Loucy (cell line): ENCODE measurements at regions not wholly inside any gene's neighbourhood (a gene's known extent, or its start where the extent isn't known, plus 50 kb on each side); places are given as distances from the start of the nearest gene placed in this dataset.

Experiments
- H2AFZ ChIP-seq: fragments of 200-600 bp; sonication (generic); 2 replicates; pipeline ENCODE4 v1.6.0; 2016; ENCODE audit warnings: antibody characterized with exemption, mild to moderate bottlenecking, low read length, moderate library complexity
- H3F3A ChIP-seq: fragments of 200-600 bp; 2 replicates; pipeline ENCODE4 v1.6.0; 2016; ENCODE audit warnings: antibody characterized with exemption, low read depth, mild to moderate bottlenecking
- H3K27me3 ChIP-seq: fragments of 200-600 bp; sonication (generic); 2 replicates; pipeline ENCODE4 v1.6.1; 2014; ENCODE audit warnings: low read length, mild to moderate bottlenecking; ENCODE audit not compliant: insufficient read depth, poor library complexity, severe bottlenecking
- H3K36me3 ChIP-seq: fragments of 200-600 bp; sonication (generic); 2 replicates; pipeline ENCODE4 v1.6.1; 2016; ENCODE audit warnings: low read length; ENCODE audit not compliant: insufficient read depth
- H3K4me1 ChIP-seq: fragments of 200-600 bp; sonication (generic); 2 replicates; pipeline ENCODE4 v1.5.1; 2014; ENCODE audit warnings: low read length, mild to moderate bottlenecking; ENCODE audit not compliant: insufficient read depth, poor library complexity, severe bottlenecking
- H3K4me2 ChIP-seq: fragments of 200-600 bp; sonication (generic); 2 replicates; pipeline ENCODE4 v1.6.0; 2014; ENCODE audit warnings: antibody characterized with exemption, low read length, low read depth, mild to moderate bottlenecking; ENCODE audit not compliant: poor library complexity, severe bottlenecking
- H3K4me3 ChIP-seq: fragments of 200-600 bp; sonication (generic); 2 replicates; pipeline ENCODE4 v1.5.1; 2014; ENCODE audit warnings: low read length, mild to moderate bottlenecking, mixed read lengths; ENCODE audit not compliant: poor library complexity, severe bottlenecking
- H3K79me2 ChIP-seq: fragments of 200-600 bp; sonication (generic); 2 replicates; pipeline ENCODE4 v1.6.1; 2014; ENCODE audit warnings: low read length; ENCODE audit not compliant: insufficient read depth
- H3K9ac ChIP-seq: fragments of 200-600 bp; sonication (generic); 2 replicates; pipeline ENCODE4 v1.6.0; 2014; ENCODE audit warnings: mild to moderate bottlenecking, low read depth, low read length, moderate library complexity; ENCODE audit not compliant: poor library complexity, severe bottlenecking
- H3K9me2 ChIP-seq: fragments of 200-600 bp; sonication (generic); replicated peaks from 2 replicates; pipeline ENCODE4 v1.6.1; 2016; ENCODE audit warnings: low read depth, low read length, mixed read lengths
- H3K9me3 ChIP-seq: fragments of 200-600 bp; sonication (generic); 2 replicates; pipeline ENCODE4 v1.6.1; 2014; ENCODE audit warnings: mild to moderate bottlenecking, antibody characterized with exemption, low read length, low read depth; ENCODE audit not compliant: insufficient read depth
- H4K20me1 ChIP-seq: fragments of 200-600 bp; sonication (generic); 2 replicates; pipeline ENCODE4 v1.6.0; 2014; ENCODE audit warnings: antibody characterized with exemption, low read length, mild to moderate bottlenecking; ENCODE audit not compliant: insufficient read depth, poor library complexity, severe bottlenecking
- CTCF ChIP-seq: fragments of 200-600 bp; sonication (generic); conservative IDR thresholded peaks from 2 replicates; pipeline ENCODE4 v1.5.1; 2014; ENCODE audit warnings: mild to moderate bottlenecking, antibody characterized with exemption, low read length
- EZH2phosphoT487 ChIP-seq: fragments of 200-600 bp; IDR thresholded peaks from 2 replicates; pipeline ENCODE4 v1.6.1; 2018; ENCODE audit warnings: antibody characterized with exemption, mild to moderate bottlenecking, moderate library complexity, borderline replicate concordance

GRCh38 chr22:22420580-22420979 is 88.0 kb downstream of the ZNF280B start:
- Histone ChIP-seq H3K9me2 (no peaks in the 10 kb centered on the region), H3K9ac (no peak overlapping the region), H3K4me1 (peaks cover 6% of the 10 kb centered on the region), H2AFZ (no peak overlapping the region), H3K4me3 (no peak overlapping the region), H4K20me1 (no peaks in the 10 kb centered on the region), H3K36me3 (no peaks in the 10 kb centered on the region), H3K4me2 (no peak overlapping the region), H3K27me3 (peaks cover 8% of the 10 kb centered on the region), H3K9me3 (no peaks in the 10 kb centered on the region), H3K79me2 (no peaks in the 10 kb centered on the region), H3F3A (no peaks in the 10 kb centered on the region)
- TF ChIP-seq EZH2phosphoT487 (no peak), CTCF (no peak)

- Histone ChIP-seq H3K27me3 (peaks cover 8% of the 10 kb centered on the region), H4K20me1 (no peaks in the 10 kb centered on the region), H2AFZ (no peak overlapping the region), H3K4me2 (no peak overlapping the region), H3K9ac (no peak overlapping the region), H3K4me1 (peaks cover 6% of the 10 kb centered on the region), H3K9me2 (no peaks in the 10 kb centered on the region), H3K36me3 (no peaks in the 10 kb centered on the region), H3K4me3 (no peak overlapping the region), H3F3A (no peaks in the 10 kb centered on the region), H3K9me3 (no peaks in the 10 kb centered on the region), H3K79me2 (no peaks in the 10 kb centered on the region)
- TF ChIP-seq EZH2phosphoT487: no peak
- no peak for TF ChIP-seq CTCF
These were observed 87.2 kb downstream of the ZNF280B start for GRCh38 chr22:22421392-22421791.

GRCh38 chr22:22422629-22423112 is 85.9 kb downstream of the ZNF280B start:
- Histone ChIP-seq H3K9me3 (no peaks in the 10 kb centered on the region), H3K9ac (no peak overlapping the region), H4K20me1 (no peaks in the 10 kb centered on the region), H2AFZ (no peak overlapping the region), H3K9me2 (no peaks in the 10 kb centered on the region), H3K36me3 (no peaks in the 10 kb centered on the region), H3K27me3 (peaks cover 8% of the 10 kb centered on the region), H3K4me1 (peaks cover 6% of the 10 kb centered on the region), H3K4me3 (no peak overlapping the region), H3F3A (no peaks in the 10 kb centered on the region), H3K79me2 (no peaks in the 10 kb centered on the region), H3K4me2 (no peak overlapping the region)
- peak; percentile 93 for TF ChIP-seq CTCF
- no peak for TF ChIP-seq EZH2phosphoT487
